Epidermal melanocyte (primary cell): ENCODE measurements at regions not wholly inside any gene's neighbourhood (a gene's known extent, or its start where the extent isn't known, plus 50 kb on each side); places are given as distances from the start of the nearest gene placed in this dataset.
A peak's percentile ranks its signal among the peaks of the same experiment; 100 is the strongest.

ENCODE experiments used
- DNase-seq: peaks from one replicate; pipeline ENCODE4 v3.0.0; 2011; ENCODE audit warnings: low spot score; ENCODE audit not compliant: insufficient read length

- DNase-seq, result no peak
Measured at GRCh38 chr11:111194860-111195568, 50.5 kb upstream of the POU2AF2 start.

- no peak for DNase-seq
Measured at GRCh38 chr11:111193924-111194490, 51.5 kb upstream of the POU2AF2 start.

- DNase-seq, result no peak
Measured at GRCh38 chr11:111189466-111189865, 56.1 kb upstream of the POU2AF2 start.

- DNase-seq, result no peak
Measured at GRCh38 chr11:111186308-111186915, 59.1 kb upstream of the POU2AF2 start.

- peak; percentile 24 for DNase-seq
Measured at GRCh38 chr11:111185266-111185665, 60.3 kb upstream of the POU2AF2 start.

- no peak for DNase-seq
Measured at GRCh38 chr11:111183706-111184105, 61.8 kb upstream of the POU2AF2 start.

- no peak for DNase-seq
Measured at GRCh38 chr11:111179184-111179910, 66.2 kb upstream of the POU2AF2 start.

- no peak for DNase-seq
Measured at GRCh38 chr11:111177037-111177871, 68.3 kb upstream of the POU2AF2 start.

- no peak for DNase-seq
Measured at GRCh38 chr11:111176603-111177002, 68.9 kb upstream of the POU2AF2 start.

- no peak for DNase-seq
Measured at GRCh38 chr11:111173221-111173620, 72.3 kb upstream of the POU2AF2 start.

- DNase-seq, result no peak
Measured at GRCh38 chr11:111172321-111172862, 73.1 kb upstream of the POU2AF2 start.

GRCh38 chr11:111170761-111171379, 74.7 kb upstream of the POU2AF2 start:
- DNase-seq, result no peak

- no peak for DNase-seq
Measured at GRCh38 chr11:111169367-111169766, 76.2 kb upstream of the POU2AF2 start.

- no peak for DNase-seq
Measured at GRCh38 chr11:111168871-111169270, 76.7 kb upstream of the POU2AF2 start.

- no peak for DNase-seq
Measured at GRCh38 chr11:111167666-111168065, 77.9 kb upstream of the POU2AF2 start.

GRCh38 chr11:111166598-111166997, 78.9 kb upstream of the POU2AF2 start:
- DNase-seq, result no peak

- DNase-seq, result no peak
Measured at GRCh38 chr11:111162305-111162704, 83.2 kb upstream of the POU2AF2 start.

- no peak for DNase-seq
Measured at GRCh38 chr11:111157571-111157970, 88.0 kb upstream of the POU2AF2 start.

GRCh38 chr11:111155021-111155420, 90.5 kb upstream of the POU2AF2 start:
- no peak for DNase-seq

- no peak for DNase-seq
Measured at GRCh38 chr11:111153194-111153593, 92.3 kb upstream of the POU2AF2 start.

- no peak for DNase-seq
Measured at GRCh38 chr11:111148953-111149352, 96.6 kb upstream of the POU2AF2 start.
